HUES48 (cell line): ENCODE measurements at regions not wholly inside any gene's neighbourhood (a gene's known extent, or its start where the extent isn't known, plus 50 kb on each side); places are given as distances from the start of the nearest gene placed in this dataset.

Source experiments
- H3K27ac ChIP-seq: one replicate; pipeline ENCODE4 v1.7.0; 2013; ENCODE audit warnings: low read depth, low read length, inconsistent platforms
- H3K27me3 ChIP-seq: 2 replicates; pipeline ENCODE4 v1.6.1; 2013; ENCODE audit warnings: mild to moderate bottlenecking, low read length; ENCODE audit not compliant: control insufficient read depth, insufficient read depth
- H3K36me3 ChIP-seq: 2 replicates; pipeline ENCODE4 v1.6.1; 2013; ENCODE audit warnings: low read length; ENCODE audit not compliant: control insufficient read depth, insufficient read depth
- H3K4me1 ChIP-seq: 2 replicates; pipeline ENCODE4 v1.6.1; 2013; ENCODE audit warnings: mild to moderate bottlenecking, low read length; ENCODE audit not compliant: control insufficient read depth, insufficient read depth
- H3K4me3 ChIP-seq: 2 replicates; pipeline ENCODE4 v1.5.1; 2013; ENCODE audit warnings: mild to moderate bottlenecking, low read depth, low read length
- H3K9ac ChIP-seq: 2 replicates; pipeline ENCODE4 v1.6.1; 2013; ENCODE audit warnings: mild to moderate bottlenecking, low read depth, low read length, moderate library complexity
- H3K9me3 ChIP-seq: 2 replicates; pipeline ENCODE4 v1.6.1; 2013; ENCODE audit warnings: low read length; ENCODE audit not compliant: control insufficient read depth, insufficient read depth

DNA sequence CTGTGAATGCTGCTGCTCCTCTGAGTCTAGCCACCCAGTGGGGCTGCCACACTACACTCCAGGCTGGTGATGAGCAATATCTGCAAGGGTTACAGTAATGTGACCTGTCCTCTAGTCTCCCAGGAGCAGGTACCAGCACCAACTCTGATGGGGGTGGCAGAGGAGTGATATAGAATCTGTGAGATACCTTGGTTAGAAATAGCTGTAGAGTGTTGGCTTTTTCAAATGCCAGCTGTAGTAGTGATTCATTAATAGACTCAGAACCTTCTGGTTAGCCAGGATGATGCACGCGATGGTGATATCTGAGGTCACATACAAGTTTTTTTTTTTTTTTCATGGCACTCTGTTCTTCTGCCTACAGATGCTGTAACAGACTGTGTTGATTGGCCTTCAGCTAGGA, 757.1 kb downstream of the INHBA start:
- Histone ChIP-seq H3K9me3 (peaks cover 18% of the 10 kb centered on the region), H3K27ac (no peak overlapping the region), H3K36me3 (no peaks in the 10 kb centered on the region), H3K4me1 (no peaks in the 10 kb centered on the region), H3K4me3 (no peak overlapping the region), H3K9ac (no peak overlapping the region), H3K27me3 (no peaks in the 10 kb centered on the region)

DNA sequence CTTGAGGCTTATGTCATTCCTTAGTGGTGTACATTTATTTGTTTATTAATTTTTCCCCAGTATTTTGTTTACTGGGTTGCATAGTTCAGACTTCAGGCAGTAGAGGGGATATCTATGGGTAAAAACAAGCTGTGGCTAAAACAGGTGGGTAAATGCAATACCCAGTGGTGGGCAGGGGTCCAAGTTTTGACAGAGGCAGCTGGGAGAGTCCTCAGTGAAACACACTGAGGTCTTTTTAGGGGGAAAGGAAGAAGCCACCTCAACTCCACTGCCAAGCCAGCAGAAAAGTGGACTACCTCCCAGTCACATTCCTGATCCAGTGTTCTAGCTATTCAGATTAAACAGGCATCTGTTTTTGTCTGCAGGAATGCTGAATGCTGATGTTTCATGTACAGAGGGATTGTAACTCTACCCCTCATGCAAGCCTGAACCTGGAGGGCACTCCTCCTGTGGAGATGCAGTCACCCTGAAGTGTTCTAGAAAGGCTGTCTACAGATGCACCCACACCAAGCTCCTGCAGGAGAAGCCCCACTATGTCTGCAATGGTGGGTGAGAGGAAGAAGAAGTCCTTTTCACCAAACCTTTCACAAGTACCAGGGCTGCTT, 757.8 kb downstream of the INHBA start:
- Histone ChIP-seq H3K9ac (no peak overlapping the region), H3K4me1 (no peaks in the 10 kb centered on the region), H3K4me3 (no peak overlapping the region), H3K36me3 (no peaks in the 10 kb centered on the region), H3K9me3 (peaks cover 18% of the 10 kb centered on the region), H3K27me3 (no peaks in the 10 kb centered on the region), H3K27ac (no peak overlapping the region)

DNA sequence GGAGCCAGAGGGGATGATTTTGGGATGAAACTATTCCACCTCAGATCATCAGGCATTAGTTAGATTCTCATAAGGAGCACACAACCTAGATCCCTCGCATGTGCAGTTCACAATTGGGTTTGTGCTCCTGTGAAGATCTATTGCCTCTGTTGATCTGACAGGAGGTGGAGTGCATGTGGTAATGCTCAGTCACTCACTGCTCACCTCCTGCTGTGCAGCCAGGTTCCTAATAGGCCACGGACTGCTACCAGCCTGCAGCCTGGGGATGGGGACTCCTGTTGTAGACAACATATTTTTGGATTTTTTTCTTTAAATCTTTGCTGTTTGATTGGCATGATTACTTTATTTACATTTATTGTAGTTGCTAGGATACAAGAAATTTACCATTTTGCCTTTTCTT, 765.0 kb downstream of the INHBA start:
- H3K27me3 ChIP-seq = no peaks in the 10 kb centered on the region
- H3K9me3 ChIP-seq = peaks cover 7% of the 10 kb centered on the region; the same call in 1 of the 2 replicates
- no peak overlapping the region for H3K9ac ChIP-seq
- H3K4me3 ChIP-seq = no peak overlapping the region
- H3K27ac ChIP-seq = no peak overlapping the region
- H3K4me1 ChIP-seq = no peaks in the 10 kb centered on the region
- H3K36me3 ChIP-seq = no peaks in the 10 kb centered on the region

DNA sequence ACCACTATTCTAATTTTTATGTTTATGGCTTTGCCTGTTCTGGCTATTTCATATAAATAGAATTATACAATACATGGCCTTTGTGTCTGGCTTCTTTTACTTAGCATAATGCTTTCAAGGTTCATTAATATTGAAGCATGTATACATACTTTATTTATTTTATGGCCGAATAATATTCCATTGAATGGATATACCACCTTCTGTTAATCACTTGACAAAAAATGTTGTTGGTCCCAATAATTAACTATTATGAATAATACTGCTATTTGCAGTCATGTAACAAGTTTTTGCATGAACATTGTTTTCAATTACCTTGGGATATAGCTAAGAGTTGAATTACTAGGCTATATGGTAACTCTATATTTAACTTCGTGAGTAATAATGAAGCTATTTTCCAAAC, 767.5 kb downstream of the INHBA start:
- Histone ChIP-seq H3K36me3 (no peaks in the 10 kb centered on the region), H3K4me3 (no peak overlapping the region), H3K9me3 (peaks cover 7% of the 10 kb centered on the region; the same call in 1 of the 2 replicates), H3K9ac (no peak overlapping the region), H3K27me3 (no peaks in the 10 kb centered on the region), H3K27ac (no peak overlapping the region), H3K4me1 (no peaks in the 10 kb centered on the region)

DNA sequence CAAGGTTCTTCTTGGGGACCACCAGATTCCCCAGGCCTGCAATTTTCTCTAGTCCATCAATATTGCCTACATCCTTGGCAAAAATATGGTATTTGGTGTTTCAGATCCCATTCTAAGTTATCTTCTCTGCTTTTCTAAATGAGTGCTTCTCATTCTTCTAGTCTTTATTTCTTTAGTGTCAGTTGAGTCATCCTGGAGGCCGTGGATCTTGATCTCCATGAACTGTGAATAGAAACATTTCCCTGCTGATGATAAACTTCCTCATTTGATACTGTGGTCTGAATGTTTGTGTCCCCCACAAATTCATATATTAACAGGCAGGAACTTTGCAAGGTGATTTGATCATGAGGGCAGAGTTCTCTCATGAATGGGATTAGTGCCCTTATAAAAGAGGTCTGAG, 779.3 kb downstream of the INHBA start:
- Histone ChIP-seq H3K4me1 (no peaks in the 10 kb centered on the region), H3K27ac (no peak overlapping the region), H3K36me3 (no peaks in the 10 kb centered on the region), H3K4me3 (no peak overlapping the region), H3K9me3 (no peaks in the 10 kb centered on the region), H3K9ac (no peak overlapping the region), H3K27me3 (no peaks in the 10 kb centered on the region)

DNA sequence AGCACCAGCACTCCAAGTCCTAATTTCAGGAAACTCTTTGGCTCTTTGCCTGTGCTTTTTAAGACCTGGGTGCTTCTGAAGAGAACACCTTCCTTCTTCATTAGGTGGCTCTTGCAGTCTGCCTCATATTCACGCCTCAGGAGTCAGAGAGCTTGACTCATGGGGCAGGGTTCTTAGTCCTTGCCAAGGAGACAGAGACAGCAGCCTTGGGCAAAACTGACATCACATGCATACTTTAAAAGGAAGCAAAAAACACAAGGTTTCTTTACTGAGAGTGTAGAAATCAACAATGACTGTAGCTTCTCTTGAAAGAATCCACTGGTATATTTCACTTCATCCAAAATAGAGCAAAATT, 780.6 kb downstream of the INHBA start:
- Histone ChIP-seq H3K4me3 (no peak overlapping the region), H3K27me3 (no peaks in the 10 kb centered on the region), H3K27ac (no peak overlapping the region), H3K36me3 (no peaks in the 10 kb centered on the region), H3K9me3 (no peaks in the 10 kb centered on the region), H3K4me1 (no peaks in the 10 kb centered on the region), H3K9ac (no peak overlapping the region)

DNA sequence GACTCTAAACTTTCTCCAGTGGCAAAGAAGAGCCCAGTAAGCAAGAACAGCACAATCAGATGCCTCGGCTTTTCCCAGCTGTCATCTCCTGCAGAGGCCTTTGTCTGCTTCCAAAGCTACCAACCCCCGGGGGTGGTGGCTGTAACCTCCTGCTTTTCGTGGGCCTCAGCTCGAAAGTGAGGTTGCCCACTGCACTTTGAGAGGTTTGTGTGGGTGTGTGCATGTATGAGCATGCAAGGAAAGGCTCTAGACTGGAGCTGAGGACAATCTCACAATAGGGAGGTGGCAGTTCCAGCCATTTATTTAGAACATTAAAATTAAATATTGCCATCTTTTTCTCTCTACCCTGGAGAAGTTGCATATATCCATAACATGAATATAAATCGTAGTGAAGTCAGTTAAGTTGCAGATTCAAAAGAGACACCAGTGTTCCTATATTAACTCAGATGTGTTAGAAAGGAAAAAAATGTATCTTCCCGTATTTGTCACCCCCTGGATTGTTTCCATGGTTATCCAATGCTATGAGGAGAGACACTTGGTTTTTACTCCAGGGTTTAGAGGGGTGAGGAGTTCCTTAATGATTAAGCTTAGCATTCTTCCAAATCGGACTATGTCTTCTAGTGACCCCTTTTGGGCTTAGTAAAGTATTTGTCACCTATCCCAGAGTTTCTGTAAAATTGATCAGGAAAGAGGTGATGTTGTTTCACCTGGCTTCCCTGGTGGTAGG, 781.1 kb downstream of the INHBA start:
- Histone ChIP-seq H3K27me3 (no peaks in the 10 kb centered on the region), H3K9ac (no peak overlapping the region), H3K36me3 (no peaks in the 10 kb centered on the region), H3K9me3 (no peaks in the 10 kb centered on the region), H3K4me3 (no peak overlapping the region), H3K27ac (no peak overlapping the region), H3K4me1 (no peaks in the 10 kb centered on the region)

DNA sequence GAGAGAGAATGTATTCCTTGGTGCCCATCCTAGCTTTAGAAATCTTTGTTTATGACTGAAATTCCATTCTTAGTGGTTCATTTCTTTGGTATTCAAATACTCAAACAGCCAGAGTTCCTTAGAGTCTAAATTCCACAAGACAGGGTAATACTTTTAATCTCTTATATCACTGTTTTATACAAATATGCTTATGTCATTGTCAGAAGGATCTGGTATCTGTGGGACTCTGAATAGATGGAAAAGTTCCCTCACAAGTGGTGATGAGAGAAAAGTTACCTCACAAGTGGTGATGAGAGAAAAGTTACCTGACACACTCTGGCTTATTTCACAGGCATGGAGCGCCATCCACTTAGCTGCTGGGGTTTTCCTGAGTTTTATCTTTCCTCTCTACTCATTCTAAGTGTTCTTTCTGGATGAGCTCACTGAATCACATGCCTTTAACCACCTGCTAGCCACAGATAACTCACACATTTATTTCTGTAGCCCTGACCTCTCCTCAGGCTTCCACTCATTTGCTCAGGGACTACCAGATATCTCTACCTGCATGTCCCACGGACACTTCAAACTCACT, 784.0 kb downstream of the SUGCT start:
- no peaks in the 10 kb centered on the region for H3K36me3 ChIP-seq
- no peaks in the 10 kb centered on the region for H3K27me3 ChIP-seq
- H3K9ac ChIP-seq = no peak overlapping the region
- no peak overlapping the region for H3K4me3 ChIP-seq
- no peaks in the 10 kb centered on the region for H3K4me1 ChIP-seq
- H3K9me3 ChIP-seq = no peaks in the 10 kb centered on the region
- no peak overlapping the region for H3K27ac ChIP-seq

DNA sequence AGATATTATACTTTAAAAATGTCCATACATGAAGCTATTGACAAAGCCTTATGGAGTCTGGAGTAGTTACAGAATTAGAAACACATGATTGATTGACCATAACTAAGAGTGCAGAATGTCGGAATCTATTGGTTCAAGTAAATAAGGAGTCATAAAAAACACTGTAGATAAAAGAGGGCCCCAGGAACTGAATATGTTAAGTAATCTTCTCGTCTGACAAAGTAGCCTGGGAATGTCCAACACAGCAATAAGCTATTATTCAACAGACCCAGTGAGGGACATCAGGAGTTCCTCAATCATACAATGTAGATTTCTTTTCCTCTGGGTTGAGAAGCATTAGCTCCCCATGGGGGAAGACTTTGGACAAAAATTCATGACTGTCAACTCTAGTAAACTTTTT, 782.0 kb downstream of the SUGCT start:
- Histone ChIP-seq H3K9ac (no peak overlapping the region), H3K27ac (no peak overlapping the region), H3K4me3 (no peak overlapping the region), H3K9me3 (no peaks in the 10 kb centered on the region), H3K4me1 (no peaks in the 10 kb centered on the region), H3K36me3 (no peaks in the 10 kb centered on the region), H3K27me3 (no peaks in the 10 kb centered on the region)

DNA sequence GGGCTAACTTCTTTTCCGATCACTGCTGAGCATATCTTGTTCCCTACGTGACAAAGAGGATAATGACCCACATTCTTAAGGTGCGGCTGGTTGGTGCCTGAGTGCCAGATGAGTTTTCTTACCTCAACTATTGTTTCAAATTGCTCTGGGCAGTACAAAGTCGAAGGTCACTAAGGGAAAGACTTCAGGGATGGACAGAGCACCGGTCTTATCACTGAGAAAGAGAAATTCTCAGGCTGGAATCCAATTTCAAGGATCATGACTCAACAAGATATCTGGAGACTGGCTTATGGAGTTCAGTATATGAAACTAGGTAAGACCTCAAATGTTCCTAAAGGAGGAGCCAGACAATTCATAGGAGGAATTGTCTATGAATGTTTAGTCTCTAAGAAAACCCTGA, 780.3 kb downstream of the SUGCT start:
- Histone ChIP-seq H3K4me3 (no peak overlapping the region), H3K9ac (no peak overlapping the region), H3K9me3 (no peaks in the 10 kb centered on the region), H3K27me3 (no peaks in the 10 kb centered on the region), H3K27ac (no peak overlapping the region), H3K36me3 (no peaks in the 10 kb centered on the region), H3K4me1 (no peaks in the 10 kb centered on the region)
